Right lobe of liver (tissue), 6 donors: ENCODE measurements at regions not wholly inside any gene's neighbourhood (a gene's known extent, or its start where the extent isn't known, plus 50 kb on each side); places are given as distances from the start of the nearest gene placed in this dataset.

Experiments
- ATAC-seq, 4 donors: fragments of 200-7000 bp; cut with Tn5 transposase; one replicate each; pipeline ENCODE4 v1.9.1; 2020; ENCODE audit warnings: mild to moderate bottlenecking in 4 of 4, moderate library complexity in 4 of 4
- DNase-seq, 3 donors: peaks; one replicate each; pipeline ENCODE4 v3.0.0-alpha.2; 2020
- H3K27ac ChIP-seq, 3 donors: fragments of 200-600 bp; one replicate each; pipeline ENCODE4 v1.8.0; 2022
- H3K27me3 ChIP-seq, 2 donors: fragments of 200-600 bp; one replicate each; pipeline ENCODE4 v1.8.0; 2022
- H3K36me3 ChIP-seq, 4 donors: fragments of 200-600 bp; sonication (generic) in 1 of 4; one replicate each; pipeline versions ENCODE4 v1.5.1 to v1.8.0; 2017 to 2022; ENCODE audit warnings: control low read depth in 1 of 4
- H3K4me1 ChIP-seq, 4 donors: fragments of 200-600 bp; sonication (generic) in 1 of 4; one replicate each; pipeline versions ENCODE4 v1.5.1 to v1.8.0; 2017 to 2022; ENCODE audit warnings: control low read depth in 1 of 4
- H3K4me3 ChIP-seq, 3 donors: fragments of 200-600 bp; one replicate each; pipeline ENCODE4 v1.8.0; 2022
- H3K9me3 ChIP-seq, 4 donors: fragments of 200-600 bp; sonication (generic) in 1 of 4; one replicate each; pipeline versions ENCODE4 v1.5.1 to v1.8.0; 2017 to 2022; ENCODE audit warnings: control low read depth in 1 of 4
- CTCF ChIP-seq, 4 donors: fragments of 200-600 bp in 3 of 4; fragments of 450-650 bp in 1 of 4; IDR thresholded peaks; one replicate each; pipeline versions ENCODE4 v1.5.1 to v1.8.0; 2016 to 2022; ENCODE audit warnings: antibody characterized with exemption in 4 of 4, mild to moderate bottlenecking in 2 of 4
- POLR2A ChIP-seq: fragments of 450-650 bp; IDR thresholded peaks from one replicate; pipeline ENCODE4 v1.6.1; 2017; ENCODE audit warnings: antibody characterized with exemption, mild to moderate bottlenecking
- WGBS: methylation state at CpG from one replicate; pipeline ENCODE4 v1.1.6; 2018; ENCODE audit warnings: low coverage, low lambda C conversion rate; ENCODE audit not compliant: insufficient coverage; ENCODE audit errors: missing lambda C conversion rate; 5-methylcytosine and 5-hydroxymethylcytosine counted together
- intact Hi-C, 2 donors: fragments of 100-400 bp; cut with DNase I; formaldehyde crosslinking; loops; one replicate each; pipeline versions ENCODE4 v1.11.2 to v1.14.1; 2022
- donor health status: DM: no; HTN: yes; CAD: no.
- donor health status: DM: no; HTN: no; CAD: no.
- donor health status: DM: no; HTN: no; CAD: no.
- donor health status: DM: no; HTN: yes; CAD: no.
- donor health status: DM: no; HTN: yes; CAD: no.

GRCh38 chr5:28708472-28708871 is 1670.1 kb upstream of the CDH9 start:
- intact Hi-C loops, result no loop called here
- no peaks in the 10 kb centered on the region for H3K36me3 ChIP-seq
- 54% methylated on average over 5 of the region's 5 CpGs for whole genome bisulfite sequencing
- DNase-seq, result no peak
- H3K9me3 ChIP-seq, result no peaks in the 10 kb centered on the region
- H3K4me3 ChIP-seq, result no peak overlapping the region
- H3K27ac ChIP-seq, result no peak overlapping the region
- no peaks in the 10 kb centered on the region for H3K27me3 ChIP-seq
- no peaks in the 10 kb centered on the region for H3K4me1 ChIP-seq
- TF ChIP-seq POLR2A (no peak), CTCF (IDR thresholded peaks at IDR 0.05) (no peak)
- no peak for ATAC-seq

- intact Hi-C loops, result no loop called here
- Histone ChIP-seq H3K36me3 (no peaks in the 10 kb centered on the region), H3K4me3 (no peak overlapping the region), H3K4me1 (no peaks in the 10 kb centered on the region), H3K9me3 (no peaks in the 10 kb centered on the region), H3K27me3 (no peaks in the 10 kb centered on the region), H3K27ac (no peak overlapping the region)
- ATAC-seq (no peak), DNase-seq (no peak)
- TF ChIP-seq CTCF (IDR thresholded peaks at IDR 0.05) (no peak), POLR2A (no peak)
These were observed 1669.3 kb upstream of the CDH9 start for GRCh38 chr5:28707706-28708105.

- 45% methylated on average over 1 of the region's 1 CpG for WGBS
- no peaks in the 10 kb centered on the region for H3K4me1 ChIP-seq
- H3K27ac ChIP-seq, result no peak overlapping the region
- H3K9me3 ChIP-seq, result no peaks in the 10 kb centered on the region
- intact Hi-C loops, result no loop called here
- TF ChIP-seq CTCF (IDR thresholded peaks at IDR 0.05) (no peak), POLR2A (no peak)
- H3K36me3 ChIP-seq, result no peaks in the 10 kb centered on the region
- no peak for DNase-seq
- H3K27me3 ChIP-seq, result no peaks in the 10 kb centered on the region
- no peak overlapping the region for H3K4me3 ChIP-seq
- ATAC-seq, result no peak
These were observed 1665.4 kb upstream of the CDH9 start for GRCh38 chr5:28703651-28704260.

GRCh38 chr5:28691526-28691925 is 1653.1 kb upstream of the CDH9 start:
- ATAC-seq, result no peak
- H3K4me3 ChIP-seq, result no peak overlapping the region
- no peaks in the 10 kb centered on the region for H3K27me3 ChIP-seq
- no peaks in the 10 kb centered on the region for H3K36me3 ChIP-seq
- intact Hi-C loops, result no loop called here
- H3K27ac ChIP-seq, result no peak overlapping the region
- no peaks in the 10 kb centered on the region for H3K9me3 ChIP-seq
- no peak for TF ChIP-seq POLR2A
- no peak for TF ChIP-seq CTCF (IDR thresholded peaks at IDR 0.05)
- no peak for DNase-seq
- no peaks in the 10 kb centered on the region for H3K4me1 ChIP-seq

- no peaks in the 10 kb centered on the region for H3K4me1 ChIP-seq
- H3K4me3 ChIP-seq, result no peak overlapping the region
- intact Hi-C loops, result no loop called here
- ATAC-seq (no peak), DNase-seq (no peak)
- no peaks in the 10 kb centered on the region for H3K27me3 ChIP-seq
- no peak for TF ChIP-seq POLR2A
- no peak for TF ChIP-seq CTCF (IDR thresholded peaks at IDR 0.05)
- H3K9me3 ChIP-seq, result no peaks in the 10 kb centered on the region
- H3K36me3 ChIP-seq, result no peaks in the 10 kb centered on the region
- WGBS, result 50% methylated on average over 6 of the region's 6 CpGs
- no peak overlapping the region for H3K27ac ChIP-seq
These were observed 1647.4 kb upstream of the CDH9 start for GRCh38 chr5:28685794-28686193.
